ENCODE measurements at regions not wholly inside any gene's neighbourhood (a gene's known extent, or its start where the extent isn't known, plus 50 kb on each side); places are given as distances from the start of the nearest gene placed in this dataset.

DNA sequence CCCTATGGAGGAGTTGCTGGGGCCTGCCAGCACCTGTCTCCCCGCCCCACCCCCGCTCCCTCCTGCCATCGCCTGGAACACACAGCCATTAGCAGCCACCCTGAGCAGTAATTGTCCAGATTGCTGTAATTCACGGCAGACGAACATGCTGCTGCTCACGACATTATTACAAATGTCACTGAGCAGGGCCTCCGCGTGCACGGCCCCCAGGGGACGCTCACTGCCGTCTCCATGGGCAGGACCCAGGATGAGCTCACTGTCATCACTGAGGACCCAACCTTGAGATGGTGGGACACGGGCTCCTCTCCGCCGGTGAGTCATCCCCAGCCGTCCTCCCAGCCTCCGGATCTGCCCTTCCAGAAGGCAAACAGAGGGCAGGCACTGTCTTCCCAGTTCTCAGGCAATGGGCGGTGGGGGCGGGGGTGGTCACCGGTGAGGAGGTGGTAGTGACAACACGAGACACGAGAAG is 100.4 kb downstream of the RFLNA start:
- no peak overlapping the region for H3K9ac ChIP-seq (ENCODE audit: low read length)
- 0 out of 2 replicates have a peak overlapping the region, but pooled peaks have one; percentile 24 for H3K4me2 ChIP-seq (ENCODE audit: low read length)

More for the DNA sequence above, 100.4 kb downstream of the RFLNA start:
- H3K9me2 ChIP-seq (ENCODE audit: insufficient read depth), result no peaks in the 10 kb centered on the region
- intact Hi-C loops (cut with micrococcal nuclease), result loop anchor here (10.0 kb wide), 1 partner anchor 169 kb away; the partner anchor contains the start of gene NCOR2
- H3K27ac ChIP-seq (ENCODE audit: low read depth, low read length), result no peak overlapping the region
- H3K79me2 ChIP-seq (ENCODE audit: insufficient read depth, low read length), result no peaks in the 10 kb centered on the region
- no peak overlapping the region for H3K4me3 ChIP-seq (replicated peaks in 1 of 2; ENCODE audit: low read depth in 1 of 2, low read length in 2 of 2)
- ATAC-seq (no peak), DNase-seq (ENCODE audit: low read depth, low spot score) (no peak)
- RAD21 ChIA-PET (ENCODE audit: low non-redundant PET in 1 of 2, low total read pairs in 2 of 2, uncharacterized antibody in 2 of 2, unreplicated experiment in 2 of 2), result no interaction called here
- TF ChIP-seq, protein P1, sequence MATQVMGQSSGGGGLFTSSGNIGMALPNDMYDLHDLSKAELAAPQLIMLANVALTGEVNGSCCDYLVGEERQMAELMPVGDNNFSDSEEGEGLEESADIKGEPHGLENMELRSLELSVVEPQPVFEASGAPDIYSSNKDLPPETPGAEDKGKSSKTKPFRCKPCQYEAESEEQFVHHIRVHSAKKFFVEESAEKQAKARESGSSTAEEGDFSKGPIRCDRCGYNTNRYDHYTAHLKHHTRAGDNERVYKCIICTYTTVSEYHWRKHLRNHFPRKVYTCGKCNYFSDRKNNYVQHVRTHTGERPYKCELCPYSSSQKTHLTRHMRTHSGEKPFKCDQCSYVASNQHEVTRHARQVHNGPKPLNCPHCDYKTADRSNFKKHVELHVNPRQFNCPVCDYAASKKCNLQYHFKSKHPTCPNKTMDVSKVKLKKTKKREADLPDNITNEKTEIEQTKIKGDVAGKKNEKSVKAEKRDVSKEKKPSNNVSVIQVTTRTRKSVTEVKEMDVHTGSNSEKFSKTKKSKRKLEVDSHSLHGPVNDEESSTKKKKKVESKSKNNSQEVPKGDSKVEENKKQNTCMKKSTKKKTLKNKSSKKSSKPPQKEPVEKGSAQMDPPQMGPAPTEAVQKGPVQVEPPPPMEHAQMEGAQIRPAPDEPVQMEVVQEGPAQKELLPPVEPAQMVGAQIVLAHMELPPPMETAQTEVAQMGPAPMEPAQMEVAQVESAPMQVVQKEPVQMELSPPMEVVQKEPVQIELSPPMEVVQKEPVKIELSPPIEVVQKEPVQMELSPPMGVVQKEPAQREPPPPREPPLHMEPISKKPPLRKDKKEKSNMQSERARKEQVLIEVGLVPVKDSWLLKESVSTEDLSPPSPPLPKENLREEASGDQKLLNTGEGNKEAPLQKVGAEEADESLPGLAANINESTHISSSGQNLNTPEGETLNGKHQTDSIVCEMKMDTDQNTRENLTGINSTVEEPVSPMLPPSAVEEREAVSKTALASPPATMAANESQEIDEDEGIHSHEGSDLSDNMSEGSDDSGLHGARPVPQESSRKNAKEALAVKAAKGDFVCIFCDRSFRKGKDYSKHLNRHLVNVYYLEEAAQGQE (IDR thresholded peaks at IDR 0.05; ENCODE audit: low read depth), result no peak
- TF ChIP-seq, protein P2, sequence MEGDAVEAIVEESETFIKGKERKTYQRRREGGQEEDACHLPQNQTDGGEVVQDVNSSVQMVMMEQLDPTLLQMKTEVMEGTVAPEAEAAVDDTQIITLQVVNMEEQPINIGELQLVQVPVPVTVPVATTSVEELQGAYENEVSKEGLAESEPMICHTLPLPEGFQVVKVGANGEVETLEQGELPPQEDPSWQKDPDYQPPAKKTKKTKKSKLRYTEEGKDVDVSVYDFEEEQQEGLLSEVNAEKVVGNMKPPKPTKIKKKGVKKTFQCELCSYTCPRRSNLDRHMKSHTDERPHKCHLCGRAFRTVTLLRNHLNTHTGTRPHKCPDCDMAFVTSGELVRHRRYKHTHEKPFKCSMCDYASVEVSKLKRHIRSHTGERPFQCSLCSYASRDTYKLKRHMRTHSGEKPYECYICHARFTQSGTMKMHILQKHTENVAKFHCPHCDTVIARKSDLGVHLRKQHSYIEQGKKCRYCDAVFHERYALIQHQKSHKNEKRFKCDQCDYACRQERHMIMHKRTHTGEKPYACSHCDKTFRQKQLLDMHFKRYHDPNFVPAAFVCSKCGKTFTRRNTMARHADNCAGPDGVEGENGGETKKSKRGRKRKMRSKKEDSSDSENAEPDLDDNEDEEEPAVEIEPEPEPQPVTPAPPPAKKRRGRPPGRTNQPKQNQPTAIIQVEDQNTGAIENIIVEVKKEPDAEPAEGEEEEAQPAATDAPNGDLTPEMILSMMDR (IDR thresholded peaks at IDR 0.05 in 2 of 3, conservative IDR thresholded peaks at IDR 0.05 in 1 of 3; ENCODE audit: borderline replicate concordance in 1 of 3, insufficient read depth in 1 of 3, low read depth in 2 of 3, low read length in 2 of 3), result no peak
- TF ChIP-seq POLR2AphosphoS5 (IDR thresholded peaks at IDR 0.05; ENCODE audit: low read depth, low read length), result no peak
- no peak for TF ChIP-seq RAD21 (IDR thresholded peaks at IDR 0.05; ENCODE audit: low read depth)
- no peak for TF ChIP-seq FOSL1 (IDR thresholded peaks at IDR 0.05; ENCODE audit: low read depth)
- no peak for TF ChIP-seq YY1 (IDR thresholded peaks at IDR 0.05; ENCODE audit: extremely low read depth, insufficient replicate concordance, low read depth, low read length)
- TF ChIP-seq, protein P3, sequence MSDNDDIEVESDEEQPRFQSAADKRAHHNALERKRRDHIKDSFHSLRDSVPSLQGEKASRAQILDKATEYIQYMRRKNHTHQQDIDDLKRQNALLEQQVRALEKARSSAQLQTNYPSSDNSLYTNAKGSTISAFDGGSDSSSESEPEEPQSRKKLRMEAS (IDR thresholded peaks at IDR 0.05), result no peak
- TF ChIP-seq EGR1 (IDR thresholded peaks at IDR 0.05; ENCODE audit: low read depth), result no peak
- H2AFZ ChIP-seq (ENCODE audit: low read depth, low read length, poor library complexity, severe bottlenecking), result no peak overlapping the region
- H4K20me1 ChIP-seq (ENCODE audit: insufficient read depth), result no peaks in the 10 kb centered on the region
- CTCF ChIA-PET, result no interaction called here
- H3K4me1 ChIP-seq (ENCODE audit: control insufficient read depth in 1 of 2, insufficient read depth in 2 of 2, low read length in 2 of 2), result peaks cover 44 to 79% of the 10 kb centered on the region in 2 experiments
- H3K9me3 ChIP-seq (ENCODE audit: control insufficient read depth in 1 of 2, insufficient read depth in 1 of 2, low read depth in 1 of 2, low read length in 2 of 2), result no peaks in the 10 kb centered on the region
- peaks cover 5 to 8% of the 10 kb centered on the region in 2 experiments; a peak in 2 of 4 replicates for H3K36me3 ChIP-seq (ENCODE audit: control insufficient read depth in 1 of 2, insufficient read depth in 2 of 2, low read length in 2 of 2)
- no peaks in the 10 kb centered on the region for H3K27me3 ChIP-seq (ENCODE audit: insufficient read depth, low read length)
- BruUV-seq (replicated peaks), result no TSS peak
- POLR2A ChIA-PET, result no interaction called here
